ENCODE measurements at regions not wholly inside any gene's neighbourhood (a gene's known extent, or its start where the extent isn't known, plus 50 kb on each side); places are given as distances from the start of the nearest gene placed in this dataset.
A peak's percentile ranks its signal among the peaks of the same experiment; 100 is the strongest.
"Not testable (repeated sequence)": the region's sequence is repeated elsewhere in the genome, so short reads cannot be mapped to it uniquely, and the experiment has no call there.

- DNase-seq (ENCODE audit: low read depth) = no peak
Observed at GRCh38 chr13:109326601-109327000, 459.8 kb downstream of the IRS2 start.

GRCh38 chr13:109323338-109323737, 463.0 kb downstream of the IRS2 start:
- DNase-seq (ENCODE audit: low read depth) = no peak

- no peak for DNase-seq (ENCODE audit: low read depth)
Observed at GRCh38 chr13:109318945-109319590, 467.3 kb downstream of the IRS2 start.

GRCh38 chr13:109315481-109315880, 470.9 kb downstream of the IRS2 start:
- no peak for DNase-seq (ENCODE audit: low read depth)

GRCh38 chr13:109314101-109314500, 472.3 kb downstream of the IRS2 start:
- no peak for DNase-seq (ENCODE audit: low read depth)

GRCh38 chr13:109312399-109312798, 474.0 kb downstream of the IRS2 start:
- DNase-seq (ENCODE audit: low read depth) = no peak

- DNase-seq (ENCODE audit: low read depth) = not testable (repeated sequence)
Observed at GRCh38 chr13:109311431-109311976, 474.9 kb downstream of the IRS2 start.

GRCh38 chr13:109309625-109310363, 476.6 kb downstream of the IRS2 start:
- no peak for DNase-seq (ENCODE audit: low read depth)

GRCh38 chr13:109307027-109307426, 479.4 kb downstream of the IRS2 start:
- no peak for DNase-seq (ENCODE audit: low read depth)

GRCh38 chr13:109301726-109302125, 484.7 kb downstream of the IRS2 start:
- no peak for DNase-seq (ENCODE audit: low read depth)

- no peak for DNase-seq (ENCODE audit: low read depth)
Observed at GRCh38 chr13:109301276-109301675, 485.1 kb downstream of the IRS2 start.

GRCh38 chr13:109297628-109298027, 488.8 kb downstream of the IRS2 start:
- peak; percentile 25 for DNase-seq (ENCODE audit: low read depth)

GRCh38 chr13:109293166-109293565, 493.2 kb downstream of the IRS2 start:
- DNase-seq (ENCODE audit: low read depth) = no peak

- DNase-seq (ENCODE audit: low read depth) = no peak
Observed at GRCh38 chr13:109288151-109288709, 498.2 kb downstream of the IRS2 start.

GRCh38 chr13:109287553-109287952, 498.8 kb downstream of the IRS2 start:
- DNase-seq (ENCODE audit: low read depth) = no peak

GRCh38 chr13:109285586-109285985, 500.8 kb downstream of the IRS2 start:
- no peak for DNase-seq (ENCODE audit: low read depth)

GRCh38 chr13:109281903-109282635, 504.3 kb downstream of the IRS2 start:
- no peak for DNase-seq (ENCODE audit: low read depth)

GRCh38 chr13:109281017-109281902, 505.1 kb downstream of the IRS2 start:
- no peak for DNase-seq (ENCODE audit: low read depth)

- DNase-seq (ENCODE audit: low read depth) = no peak
Observed at GRCh38 chr13:109276261-109276660, 510.1 kb downstream of the IRS2 start.

GRCh38 chr13:109275852-109276251, 510.5 kb downstream of the IRS2 start:
- DNase-seq (ENCODE audit: low read depth) = no peak

- DNase-seq (ENCODE audit: low read depth) = no peak
Observed at GRCh38 chr13:109275139-109275745, 511.1 kb downstream of the IRS2 start.

Measured in HS-5 (cell line).